Mucosa of descending colon (tissue), 3 donors: ENCODE measurements at regions not wholly inside any gene's neighbourhood (a gene's known extent, or its start where the extent isn't known, plus 50 kb on each side); places are given as distances from the start of the nearest gene placed in this dataset.

Experiments
- ATAC-seq: fragments of 200-7000 bp; cut with Tn5 transposase; one replicate; pipeline ENCODE4 v1.9.1; 2020; ENCODE audit warnings: mild to moderate bottlenecking, moderate library complexity
- DNase-seq, 3 donors: peaks; one replicate each; pipeline ENCODE4 v3.0.0-alpha.2; 2020
- H3K36me3 ChIP-seq: fragments of 200-600 bp; one replicate; pipeline ENCODE4 v1.8.0; 2021; ENCODE audit warnings: low read depth, mild to moderate bottlenecking
- H3K4me1 ChIP-seq: fragments of 200-600 bp; one replicate; pipeline ENCODE4 v1.8.0; 2021; ENCODE audit warnings: low read depth, mild to moderate bottlenecking
- H3K4me3 ChIP-seq: fragments of 200-600 bp; one replicate; pipeline ENCODE4 v1.8.0; 2021; ENCODE audit warnings: mild to moderate bottlenecking
- H3K9me3 ChIP-seq: fragments of 200-600 bp; one replicate; pipeline ENCODE4 v1.8.0; 2021; ENCODE audit warnings: mild to moderate bottlenecking
- intact Hi-C, 2 donors: fragments of 100-400 bp; cut with DNase I in 1 of 2; cut with micrococcal nuclease in 1 of 2; formaldehyde crosslinking; loops; one replicate each; pipeline versions ENCODE4 v1.11.0 to v1.11.1; 2022; cut with DNase I, micrococcal nuclease
- TF ChIP-seq, protein P1 (sequence below): fragments of 200-600 bp; IDR thresholded peaks from one replicate; pipeline ENCODE4 v1.8.0; 2022; ENCODE audit warnings: antibody characterized with exemption, mild to moderate bottlenecking
- donor health status: DM: no; HTN: no; CAD: no; lungs with moderate emphysema.
- donor health status: DM: no; HTN: no; CAD: no.
- donor health status: DM: no; HTN: yes; CAD: no.

DNA sequence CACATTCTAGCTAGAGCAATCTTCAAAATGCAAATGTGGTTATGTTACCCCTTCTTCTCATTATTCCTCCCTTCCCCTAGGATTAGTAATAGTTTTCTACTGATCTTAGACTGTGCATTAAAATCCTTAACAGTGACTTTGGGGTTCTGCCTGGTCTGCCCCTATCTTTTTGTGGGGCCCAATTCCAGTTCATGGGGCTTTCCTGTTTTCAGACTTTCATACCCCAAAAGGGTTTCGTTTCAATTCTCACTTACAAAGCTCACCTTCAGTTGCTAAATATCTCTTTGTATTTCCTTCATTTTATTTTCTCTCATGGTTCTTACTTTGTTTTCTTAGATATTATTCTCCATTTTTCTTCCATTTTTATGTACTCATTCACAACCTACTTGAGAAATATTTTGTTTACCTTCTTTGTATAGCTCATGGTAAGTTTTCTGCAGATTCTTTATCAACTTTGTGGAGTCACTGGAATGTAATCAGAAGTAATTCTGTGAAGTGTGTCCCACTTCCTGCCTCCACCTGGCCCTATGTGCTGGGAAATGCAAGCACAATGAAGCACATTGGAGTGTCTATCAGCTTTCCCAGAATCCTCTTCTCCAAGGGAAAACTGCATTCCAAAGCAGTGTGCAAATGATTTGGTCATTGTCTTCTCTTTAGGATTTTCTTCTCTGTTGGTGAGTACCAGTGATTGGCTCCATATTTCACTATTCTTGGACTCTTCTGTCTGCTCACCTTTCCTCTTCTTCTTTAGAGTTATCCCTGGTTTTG lies 350.2 kb downstream of the ZNF326 start:
- Histone ChIP-seq H3K9me3 (peaks cover 4% of the 10 kb centered on the region), H3K36me3 (no peaks in the 10 kb centered on the region), H3K4me1 (no peaks in the 10 kb centered on the region), H3K4me3 (no peak overlapping the region)
- ATAC-seq, result no peak
- no peak for DNase-seq
- intact Hi-C loops, result no loop called here
- TF ChIP-seq, protein P1, sequence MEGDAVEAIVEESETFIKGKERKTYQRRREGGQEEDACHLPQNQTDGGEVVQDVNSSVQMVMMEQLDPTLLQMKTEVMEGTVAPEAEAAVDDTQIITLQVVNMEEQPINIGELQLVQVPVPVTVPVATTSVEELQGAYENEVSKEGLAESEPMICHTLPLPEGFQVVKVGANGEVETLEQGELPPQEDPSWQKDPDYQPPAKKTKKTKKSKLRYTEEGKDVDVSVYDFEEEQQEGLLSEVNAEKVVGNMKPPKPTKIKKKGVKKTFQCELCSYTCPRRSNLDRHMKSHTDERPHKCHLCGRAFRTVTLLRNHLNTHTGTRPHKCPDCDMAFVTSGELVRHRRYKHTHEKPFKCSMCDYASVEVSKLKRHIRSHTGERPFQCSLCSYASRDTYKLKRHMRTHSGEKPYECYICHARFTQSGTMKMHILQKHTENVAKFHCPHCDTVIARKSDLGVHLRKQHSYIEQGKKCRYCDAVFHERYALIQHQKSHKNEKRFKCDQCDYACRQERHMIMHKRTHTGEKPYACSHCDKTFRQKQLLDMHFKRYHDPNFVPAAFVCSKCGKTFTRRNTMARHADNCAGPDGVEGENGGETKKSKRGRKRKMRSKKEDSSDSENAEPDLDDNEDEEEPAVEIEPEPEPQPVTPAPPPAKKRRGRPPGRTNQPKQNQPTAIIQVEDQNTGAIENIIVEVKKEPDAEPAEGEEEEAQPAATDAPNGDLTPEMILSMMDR, result no peak

DNA sequence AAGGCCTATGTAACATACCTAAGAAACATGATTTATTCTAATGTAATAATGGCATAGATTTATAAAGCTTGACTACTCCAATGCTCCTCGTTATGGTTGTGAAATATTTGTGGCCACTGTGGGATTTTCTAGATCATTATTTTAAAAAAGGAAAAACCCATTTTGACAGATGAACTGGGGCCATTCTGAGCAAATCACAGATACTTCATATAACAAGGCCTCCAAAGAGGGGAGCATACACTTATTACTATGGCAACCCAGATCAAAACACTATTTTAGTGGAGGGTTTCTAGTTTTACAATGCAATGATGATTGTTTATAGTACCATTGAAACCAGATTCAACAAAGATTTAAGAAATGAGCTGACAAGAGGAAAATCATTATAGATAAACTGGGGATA lies 346.6 kb downstream of the ZNF326 start:
- H3K4me3 ChIP-seq, result no peak overlapping the region
- no peaks in the 10 kb centered on the region for H3K9me3 ChIP-seq
- DNase-seq (no peak), ATAC-seq (no peak)
- intact Hi-C loops, result no loop called here
- H3K4me1 ChIP-seq, result no peaks in the 10 kb centered on the region
- H3K36me3 ChIP-seq, result no peaks in the 10 kb centered on the region
- TF ChIP-seq, protein P1, result no peak

DNA sequence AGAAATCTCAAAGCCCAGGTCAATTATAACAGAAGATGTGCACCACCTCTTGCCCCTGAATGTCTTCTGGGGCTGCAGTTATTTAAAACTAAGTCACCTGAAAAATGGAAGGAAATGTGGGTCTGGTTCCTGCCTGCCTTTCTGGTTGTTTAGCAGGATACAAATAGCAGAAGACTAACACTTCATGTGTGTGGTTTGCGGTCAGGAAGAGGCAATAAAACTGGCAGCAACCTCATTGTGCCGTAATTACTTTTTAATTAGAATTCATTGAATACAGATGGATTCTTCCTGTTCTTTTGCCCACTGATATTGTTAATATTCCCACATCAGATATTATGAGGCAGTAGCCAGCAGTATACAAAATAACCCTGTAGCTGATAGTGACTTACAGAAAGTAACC lies 345.7 kb downstream of the ZNF326 start:
- H3K4me1 ChIP-seq, result no peaks in the 10 kb centered on the region
- ATAC-seq, result peak; percentile 51
- intact Hi-C loops, result no loop called here
- H3K9me3 ChIP-seq, result no peaks in the 10 kb centered on the region
- TF ChIP-seq, protein P1, result no peak
- no peak for DNase-seq
- no peaks in the 10 kb centered on the region for H3K36me3 ChIP-seq
- H3K4me3 ChIP-seq, result no peak overlapping the region

DNA sequence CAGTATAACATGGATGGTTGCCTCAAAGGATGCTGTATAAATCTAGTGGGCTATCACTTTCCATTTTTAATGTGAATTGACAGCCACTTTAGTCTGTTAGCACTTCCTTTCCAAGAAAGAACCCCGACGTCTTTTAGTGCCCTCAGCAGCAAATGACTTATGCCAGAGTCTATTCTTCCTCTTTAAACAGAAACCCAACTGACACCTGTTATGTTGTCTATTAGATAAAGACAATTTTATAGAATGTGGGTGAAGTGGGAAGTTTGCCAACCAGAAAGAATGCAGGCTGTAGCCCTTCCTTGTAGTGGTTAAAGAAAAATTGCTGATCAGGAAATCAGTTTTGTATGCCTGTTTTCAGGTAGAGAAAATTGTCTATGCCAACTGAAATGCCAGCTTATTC lies 344.9 kb downstream of the ZNF326 start:
- peak in 1 of 3 donors; percentile 3 for DNase-seq
- Histone ChIP-seq H3K36me3 (no peaks in the 10 kb centered on the region), H3K9me3 (no peaks in the 10 kb centered on the region), H3K4me1 (no peaks in the 10 kb centered on the region), H3K4me3 (no peak overlapping the region)
- intact Hi-C loops, result no loop called here
- TF ChIP-seq, protein P1, result no peak
- ATAC-seq, result peak; percentile 68

DNA sequence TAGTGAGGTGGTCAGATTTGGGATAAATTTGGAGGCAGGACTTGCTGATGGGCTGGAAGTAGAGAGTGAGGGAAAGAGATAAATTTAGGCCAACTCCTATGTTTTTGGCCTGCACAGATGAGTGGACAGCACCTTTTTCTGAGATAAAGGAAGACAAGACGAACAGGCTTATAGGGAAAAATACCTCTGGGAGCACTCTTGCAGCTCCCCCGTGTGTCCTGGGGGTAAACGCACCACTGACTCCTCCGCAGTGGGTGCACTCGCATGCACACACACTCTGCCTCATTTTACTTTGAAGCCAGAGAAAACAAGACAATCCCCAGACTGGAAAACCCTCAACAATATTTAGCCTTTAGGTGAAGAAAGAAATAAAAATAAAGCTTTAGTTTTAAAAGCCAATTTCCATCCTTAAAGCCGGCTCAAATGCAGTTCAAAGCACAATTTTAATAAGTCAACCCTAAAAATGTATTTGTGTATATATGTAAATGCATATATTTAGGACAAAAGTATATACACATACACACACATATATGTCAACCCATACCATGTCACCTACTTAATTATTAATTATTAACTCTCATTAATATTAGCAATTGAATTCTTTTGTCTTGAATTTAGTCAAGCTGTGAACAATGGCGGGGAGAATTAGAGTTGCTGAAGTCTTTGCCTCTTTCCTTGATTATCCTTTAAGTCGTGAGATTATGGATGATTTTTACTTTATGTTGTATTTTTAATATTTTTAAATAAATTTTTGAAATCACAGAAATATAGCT lies 341.8 kb downstream of the ZNF326 start:
- DNase-seq (no peak), ATAC-seq (no peak)
- no peak overlapping the region for H3K4me3 ChIP-seq
- no peaks in the 10 kb centered on the region for H3K4me1 ChIP-seq
- no peaks in the 10 kb centered on the region for H3K9me3 ChIP-seq
- intact Hi-C loops, result no loop called here
- no peaks in the 10 kb centered on the region for H3K36me3 ChIP-seq
- TF ChIP-seq, protein P1, result no peak
